HCT116 (cell line): ENCODE measurements at regions not wholly inside any gene's neighbourhood (a gene's known extent, or its start where the extent isn't known, plus 50 kb on each side); places are given as distances from the start of the nearest gene placed in this dataset.
"Not testable (repeated sequence)": the region's sequence is repeated elsewhere in the genome, so short reads cannot be mapped to it uniquely, and the experiment has no call there.

Experiments used
- CEBPB ChIP-seq: IDR thresholded peaks from 2 replicates; pipeline ENCODE4 v1.6.1; 2012; ENCODE audit warnings: low read depth
- EZH2 ChIP-seq: fragments of 200-600 bp; sonication (generic); IDR thresholded peaks from 2 replicates; pipeline ENCODE4 v1.6.1; 2017; ENCODE audit warnings: antibody characterized with exemption, mixed run types
- POLR2A ChIP-seq: IDR thresholded peaks from 2 replicates; pipeline ENCODE4 v1.7.0; 2011; ENCODE audit warnings: borderline replicate concordance; ENCODE audit not compliant: insufficient read depth, insufficient read length; ENCODE audit errors: extremely low read depth
- POLR2AphosphoS5 ChIP-seq: IDR thresholded peaks from 2 replicates; pipeline ENCODE4 v1.6.1; 2011; ENCODE audit warnings: mild to moderate bottlenecking, low read depth, low read length, moderate library complexity
- TF ChIP-seq, protein P1 (sequence below), 3 experiments: fragments of 200-600 bp in 1 of 3; sonication (generic) in 1 of 3; IDR thresholded peaks in 2 of 3; conservative IDR thresholded peaks in 1 of 3; 2 replicates each; pipeline ENCODE4 v1.5.1; 2012 to 2017; ENCODE audit warnings: low read depth in 2 of 3, low read length in 2 of 3, antibody characterized with exemption in 1 of 3, borderline replicate concordance in 1 of 3, control low read depth in 1 of 3, mild to moderate bottlenecking in 1 of 3, mixed read lengths in 1 of 3, mixed run types in 1 of 3, moderate library complexity in 1 of 3; ENCODE audit not compliant: insufficient read depth in 1 of 3
- TF ChIP-seq, protein P2 (sequence below): IDR thresholded peaks from 2 replicates; pipeline ENCODE4 v1.6.1; 2011; ENCODE audit warnings: mild to moderate bottlenecking, low read length, moderate library complexity; ENCODE audit not compliant: insufficient replicate concordance; ENCODE audit errors: extremely low read depth
- TF ChIP-seq, protein P3 (sequence below): IDR thresholded peaks from 2 replicates; pipeline ENCODE4 v1.6.1; 2012

GRCh38 chr15:62420371-62420770 lies 255.3 kb upstream of the C2CD4B start:
- TF ChIP-seq, protein P1, sequence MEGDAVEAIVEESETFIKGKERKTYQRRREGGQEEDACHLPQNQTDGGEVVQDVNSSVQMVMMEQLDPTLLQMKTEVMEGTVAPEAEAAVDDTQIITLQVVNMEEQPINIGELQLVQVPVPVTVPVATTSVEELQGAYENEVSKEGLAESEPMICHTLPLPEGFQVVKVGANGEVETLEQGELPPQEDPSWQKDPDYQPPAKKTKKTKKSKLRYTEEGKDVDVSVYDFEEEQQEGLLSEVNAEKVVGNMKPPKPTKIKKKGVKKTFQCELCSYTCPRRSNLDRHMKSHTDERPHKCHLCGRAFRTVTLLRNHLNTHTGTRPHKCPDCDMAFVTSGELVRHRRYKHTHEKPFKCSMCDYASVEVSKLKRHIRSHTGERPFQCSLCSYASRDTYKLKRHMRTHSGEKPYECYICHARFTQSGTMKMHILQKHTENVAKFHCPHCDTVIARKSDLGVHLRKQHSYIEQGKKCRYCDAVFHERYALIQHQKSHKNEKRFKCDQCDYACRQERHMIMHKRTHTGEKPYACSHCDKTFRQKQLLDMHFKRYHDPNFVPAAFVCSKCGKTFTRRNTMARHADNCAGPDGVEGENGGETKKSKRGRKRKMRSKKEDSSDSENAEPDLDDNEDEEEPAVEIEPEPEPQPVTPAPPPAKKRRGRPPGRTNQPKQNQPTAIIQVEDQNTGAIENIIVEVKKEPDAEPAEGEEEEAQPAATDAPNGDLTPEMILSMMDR (IDR thresholded peaks at IDR 0.05 in 2 of 3, conservative IDR thresholded peaks at IDR 0.05 in 1 of 3; ENCODE audit: borderline replicate concordance in 1 of 3, insufficient read depth in 1 of 3, low read depth in 2 of 3, low read length in 2 of 3): not testable (repeated sequence)
- TF ChIP-seq POLR2AphosphoS5, EZH2, CEBPB, POLR2A: not testable (repeated sequence)
- TF ChIP-seq, protein P2, sequence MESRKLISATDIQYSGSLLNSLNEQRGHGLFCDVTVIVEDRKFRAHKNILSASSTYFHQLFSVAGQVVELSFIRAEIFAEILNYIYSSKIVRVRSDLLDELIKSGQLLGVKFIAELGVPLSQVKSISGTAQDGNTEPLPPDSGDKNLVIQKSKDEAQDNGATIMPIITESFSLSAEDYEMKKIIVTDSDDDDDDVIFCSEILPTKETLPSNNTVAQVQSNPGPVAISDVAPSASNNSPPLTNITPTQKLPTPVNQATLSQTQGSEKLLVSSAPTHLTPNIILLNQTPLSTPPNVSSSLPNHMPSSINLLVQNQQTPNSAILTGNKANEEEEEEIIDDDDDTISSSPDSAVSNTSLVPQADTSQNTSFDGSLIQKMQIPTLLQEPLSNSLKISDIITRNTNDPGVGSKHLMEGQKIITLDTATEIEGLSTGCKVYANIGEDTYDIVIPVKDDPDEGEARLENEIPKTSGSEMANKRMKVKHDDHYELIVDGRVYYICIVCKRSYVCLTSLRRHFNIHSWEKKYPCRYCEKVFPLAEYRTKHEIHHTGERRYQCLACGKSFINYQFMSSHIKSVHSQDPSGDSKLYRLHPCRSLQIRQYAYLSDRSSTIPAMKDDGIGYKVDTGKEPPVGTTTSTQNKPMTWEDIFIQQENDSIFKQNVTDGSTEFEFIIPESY: not testable (repeated sequence)
- TF ChIP-seq, protein P3, sequence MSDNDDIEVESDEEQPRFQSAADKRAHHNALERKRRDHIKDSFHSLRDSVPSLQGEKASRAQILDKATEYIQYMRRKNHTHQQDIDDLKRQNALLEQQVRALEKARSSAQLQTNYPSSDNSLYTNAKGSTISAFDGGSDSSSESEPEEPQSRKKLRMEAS: not testable (repeated sequence)
